Heart left ventricle (tissue), 16 donors: ENCODE measurements at regions not wholly inside any gene's neighbourhood (a gene's known extent, or its start where the extent isn't known, plus 50 kb on each side); places are given as distances from the start of the nearest gene placed in this dataset.

Experiments
- ATAC-seq, 4 donors: fragments of 200-7000 bp; cut with Tn5 transposase; one replicate each; pipeline ENCODE4 v1.9.1; 2020 to 2022; ENCODE audit warnings: moderate library complexity in 4 of 4, mild to moderate bottlenecking in 3 of 4, moderate number of reproducible peaks in 1 of 4
- DNase-seq, 5 donors: peaks; one replicate each; pipeline ENCODE4 v3.0.0-alpha.2; 2020
- H3K27ac ChIP-seq, 12 donors: fragments of 200-600 bp; sonication (generic) in 4 of 12; one replicate each; pipeline versions ENCODE4 v1.5.0 to v1.8.0; 2016 to 2022; ENCODE audit warnings: mild to moderate bottlenecking in 2 of 12
- H3K27me3 ChIP-seq, 9 donors: fragments of 200-600 bp; sonication (generic) in 2 of 9; one replicate each; pipeline versions ENCODE4 v1.5.1 to v1.8.0; 2016 to 2022; ENCODE audit warnings: mild to moderate bottlenecking in 3 of 9
- H3K36me3 ChIP-seq, 9 donors: fragments of 200-600 bp; sonication (generic) in 2 of 9; one replicate each; pipeline versions ENCODE4 v1.5.0 to v1.8.0; 2018 to 2022; ENCODE audit warnings: mild to moderate bottlenecking in 2 of 9
- H3K4me1 ChIP-seq, 12 donors: fragments of 200-600 bp; sonication (generic) in 4 of 12; one replicate each; pipeline versions ENCODE4 v1.5.0 to v1.8.0; 2016 to 2022; ENCODE audit warnings: mild to moderate bottlenecking in 3 of 12
- H3K4me3 ChIP-seq, 12 donors: fragments of 200-600 bp; sonication (generic) in 4 of 12; one replicate each; pipeline versions ENCODE4 v1.5.0 to v1.8.0; 2017 to 2022; ENCODE audit warnings: mild to moderate bottlenecking in 9 of 12, moderate library complexity in 4 of 12
- H3K9me3 ChIP-seq, 12 donors: fragments of 200-600 bp; sonication (generic) in 4 of 12; one replicate each; pipeline versions ENCODE4 v1.5.0 to v1.8.0; 2016 to 2022; ENCODE audit warnings: mild to moderate bottlenecking in 1 of 12
- CTCF ChIP-seq, 12 donors: fragments of 200-600 bp; sonication (generic) in 4 of 12; IDR thresholded peaks; one replicate each; pipeline versions ENCODE4 v1.5.0 to v1.8.0; 2018 to 2022; ENCODE audit warnings: antibody characterized with exemption in 12 of 12, mild to moderate bottlenecking in 5 of 12
- POLR2A ChIP-seq, 2 donors: fragments of 450-650 bp; IDR thresholded peaks; one replicate each; pipeline ENCODE4 v1.6.1; 2017; ENCODE audit warnings: antibody characterized with exemption in 2 of 2, mild to moderate bottlenecking in 2 of 2, moderate library complexity in 2 of 2
- WGBS, 4 donors: extraction: QIAGEN DNeasy Blood & Tissue Kit in 2 of 4; methylation state at CpG; one replicate each; pipeline versions ENCODE4 v1.1.5 to v1.1.7; 2013 to 2018; 5-methylcytosine and 5-hydroxymethylcytosine counted together
- intact Hi-C, 10 donors: fragments of 100-400 bp; cut with DNase I; formaldehyde crosslinking; loops; one replicate each; pipeline versions ENCODE4 v1.11.1 to v1.14.2; 2022
- donor health status: ischemic (EF 13 %, LVEDD 7.1; RV severe dilation, severe dysfunction).
- donor health status: healthy with polysubstance abuse.
- donor health status: DM: no; HTN: yes; CAD: no.
- donor health status: DM: no; HTN: no; CAD: no.
- donor health status: ischemic (EF 25% LVEDD 6.9; RV normal size, moderate dysfunction).
- donor health status: ischemic (EF 25% LVEDD 5.7; RV mildly dilated, moderate dysfunction).
- donor health status: healthy.
- donor health status: DM: yes; HTN: yes; CAD: no.
- donor health status: ischemic (EF 35%, LVEDD 5.7; RV mildly dilated, moderate dysfunction).
- donor health status: nonischemic (EF 11% LVEDD 7.7; RV severe dilation, severe dysfunction).
- donor health status: DM: yes; HTN: yes; CAD: no.
- donor health status: PGD.
- donor health status: ischemic (EF 29% LVEDD 5.4; RV normal size, mild dysfunction).
- donor health status: nonischemic (EF 23%, LVEDD 6.1; RV moderate dilation, normal function).

- Histone ChIP-seq H3K27me3 (peaks cover 0 to 37% (median 6%) of the 10 kb centered on the region in 9 donors), H3K27ac (no peak overlapping the region), H3K9me3 (no peaks in the 10 kb centered on the region), H3K4me3 (no peak overlapping the region), H3K36me3 (no peaks in the 10 kb centered on the region), H3K4me1 (no peaks in the 10 kb centered on the region)
- intact Hi-C loops: no loop called here
- no peak for ATAC-seq
- TF ChIP-seq CTCF (IDR thresholded peaks at IDR 0.05) (no peak), POLR2A (IDR thresholded peaks at IDR 0.05) (no peak)
- 72 to 80% (median 78%) methylated on average over 16 of the region's 16 CpGs for WGBS, 4 donors
- DNase-seq: peak in 1 of 5 donors; percentile 28
Observed at GRCh38 chr10:131431978-131432690, 120.6 kb upstream of the TCERG1L start.

GRCh38 chr10:131433568-131433967, 122.0 kb upstream of the TCERG1L start:
- 74 to 83% (median 77%) methylated on average over 8 of the region's 8 CpGs for whole genome bisulfite sequencing, 4 donors
- Histone ChIP-seq H3K27me3 (peaks cover 0 to 37% (median 6%) of the 10 kb centered on the region in 9 donors), H3K4me3 (no peak overlapping the region), H3K27ac (no peak overlapping the region), H3K4me1 (no peaks in the 10 kb centered on the region), H3K9me3 (no peaks in the 10 kb centered on the region), H3K36me3 (no peaks in the 10 kb centered on the region)
- intact Hi-C loops: no loop called here
- DNase-seq (peak in 1 of 5 donors; percentile 22), ATAC-seq (no peak)
- TF ChIP-seq CTCF (IDR thresholded peaks at IDR 0.05) (no peak), POLR2A (IDR thresholded peaks at IDR 0.05) (no peak)

GRCh38 chr10:131435232-131435631, 123.7 kb upstream of the TCERG1L start:
- DNase-seq: no peak
- no peaks in the 10 kb centered on the region for H3K9me3 ChIP-seq

More at GRCh38 chr10:131435232-131435631, 123.7 kb upstream of the TCERG1L start:
- intact Hi-C loops: no loop called here
- H3K4me3 ChIP-seq: no peak overlapping the region
- no peaks in the 10 kb centered on the region for H3K36me3 ChIP-seq
- TF ChIP-seq CTCF (IDR thresholded peaks at IDR 0.05) (no peak), POLR2A (IDR thresholded peaks at IDR 0.05) (no peak)
- ATAC-seq: no peak
- no peaks in the 10 kb centered on the region for H3K4me1 ChIP-seq
- H3K27ac ChIP-seq: no peak overlapping the region
- 88 to 91% (median 89%) methylated on average over 9 of the region's 9 CpGs for WGBS, 4 donors
- peaks cover 0 to 41% (median 4%) of the 10 kb centered on the region in 9 donors for H3K27me3 ChIP-seq
